HCT116 (cell line): ENCODE measurements at regions not wholly inside any gene's neighbourhood (a gene's known extent, or its start where the extent isn't known, plus 50 kb on each side); places are given as distances from the start of the nearest gene placed in this dataset.

ENCODE experiments used
- ATAC-seq: fragments of 200-7000 bp; cut with Tn5 transposase; 2 replicates; pipeline ENCODE4 v1.9.1; 2020; ENCODE audit warnings: mild to moderate bottlenecking, moderate library complexity
- BruUV-seq: library from RNA; stranded (reverse); fragments of 400-500 nt; replicated peaks from 2 replicates; lab custom pipeline; 2021; lab: Mats Ljungman, UMichigan
- CTCF ChIA-PET: fragments of 300-600 bp; sonication (Branson Sonifier 250); formaldehyde crosslinking; loops from one replicate; lab custom pipeline; 2021; ENCODE audit warnings: antibody characterized with exemption; lab: Charles Lee
- POLR2A ChIA-PET: fragments of 300-600, 350-600 bp; sonication (Branson Sonifier 250); formaldehyde crosslinking; loops from one replicate; lab custom pipeline; 2021; ENCODE audit warnings: antibody characterized with exemption; lab: Charles Lee
- RAD21 ChIA-PET, 2 experiments: fragments of 300-600 bp; sonication (Branson Sonifier 250); formaldehyde crosslinking; loops; one replicate each; lab custom pipeline; 2023; ENCODE audit warnings: low total read pairs in 2 of 2; ENCODE audit not compliant: uncharacterized antibody in 2 of 2, unreplicated experiment in 2 of 2, low non-redundant PET in 1 of 2; lab: Charles Lee
- DNase-seq: peaks from one replicate; pipeline ENCODE4 v3.0.0-alpha.2; 2010; ENCODE audit warnings: low read depth, low spot score
- H2AFZ ChIP-seq: fragments of 200-600 bp; shearing (Covaris generic), sonication (generic); 2 replicates; pipeline ENCODE4 v1.6.1; 2017; ENCODE audit warnings: low read depth, mixed run types, mixed read lengths, antibody characterized with exemption, low read length; ENCODE audit not compliant: poor library complexity, severe bottlenecking
- H3K27ac ChIP-seq: 2 replicates; pipeline ENCODE4 v1.5.1; 2012; ENCODE audit warnings: low read depth, low read length
- H3K27me3 ChIP-seq: fragments of 200-600 bp; sonication (generic); 2 replicates; pipeline ENCODE4 v1.6.1; 2016; ENCODE audit warnings: mixed run types, low read length, mixed read lengths; ENCODE audit not compliant: insufficient read depth
- H3K36me3 ChIP-seq, 2 experiments: fragments of 200-500 bp in 1 of 2; fragments of 200-600 bp in 1 of 2; sonication (Bioruptor generic) in 1 of 2; sonication (generic) in 1 of 2; 2 replicates each; pipeline versions ENCODE4 v1.5.1 to v1.6.1; 2014 to 2016; ENCODE audit warnings: low read length in 2 of 2, inconsistent platforms in 1 of 2, mixed read lengths in 1 of 2, mixed run types in 1 of 2; ENCODE audit not compliant: insufficient read depth in 2 of 2, control insufficient read depth in 1 of 2
- H3K4me1 ChIP-seq, 2 experiments: fragments of 200-600 bp in 1 of 2; sonication (generic) in 1 of 2; 2 replicates each; pipeline versions ENCODE4 v1.5.1 to v1.6.1; 2012 to 2017; ENCODE audit warnings: low read length in 2 of 2, inconsistent platforms in 1 of 2, mild to moderate bottlenecking in 1 of 2, mixed read lengths in 1 of 2, mixed run types in 1 of 2, moderate library complexity in 1 of 2; ENCODE audit not compliant: insufficient read depth in 2 of 2, control insufficient read depth in 1 of 2
- H3K4me2 ChIP-seq: fragments of 200-600 bp; sonication (generic); 2 replicates; pipeline ENCODE4 v1.6.1; 2017; ENCODE audit warnings: mixed run types, low read length, mixed read lengths
- H3K4me3 ChIP-seq, 2 experiments: fragments of 200-600 bp in 1 of 2; sonication (generic) in 1 of 2; replicated peaks in 1 of 2; 2 replicates each; pipeline ENCODE4 v1.5.1; 2011 to 2016; ENCODE audit warnings: low read length in 2 of 2, control low read depth in 1 of 2, low read depth in 1 of 2, mild to moderate bottlenecking in 1 of 2, mixed read lengths in 1 of 2, mixed run types in 1 of 2
- H3K79me2 ChIP-seq: fragments of 200-600 bp; sonication (generic); 2 replicates; pipeline ENCODE4 v1.6.1; 2017; ENCODE audit warnings: mild to moderate bottlenecking, mixed run types, low read length, moderate library complexity, mixed read lengths; ENCODE audit not compliant: insufficient read depth
- H3K9ac ChIP-seq: fragments of 200-600 bp; sonication (generic); 2 replicates; pipeline ENCODE4 v1.6.1; 2016; ENCODE audit warnings: low read length, mixed read lengths
- H3K9me2 ChIP-seq: fragments of 200-600 bp; sonication (generic), shearing (Covaris generic); 2 replicates; pipeline ENCODE4 v1.6.1; 2017; ENCODE audit warnings: mixed run types, mild to moderate bottlenecking, moderate library complexity; ENCODE audit not compliant: insufficient read depth
- H3K9me3 ChIP-seq, 2 experiments: fragments of 200-500 bp in 1 of 2; fragments of 200-600 bp in 1 of 2; sonication (Bioruptor generic) in 1 of 2; sonication (generic) in 1 of 2; 2 replicates each; pipeline ENCODE4 v1.6.1; 2014 to 2017; ENCODE audit warnings: low read length in 2 of 2, mixed read lengths in 2 of 2, inconsistent platforms in 1 of 2, low read depth in 1 of 2, mild to moderate bottlenecking in 1 of 2, mixed run types in 1 of 2, moderate library complexity in 1 of 2; ENCODE audit not compliant: control insufficient read depth in 1 of 2, insufficient read depth in 1 of 2
- H4K20me1 ChIP-seq: fragments of 200-600 bp; sonication (generic), shearing (Covaris generic); 2 replicates; pipeline ENCODE4 v1.6.1; 2017; ENCODE audit warnings: mixed run types, mild to moderate bottlenecking, moderate library complexity; ENCODE audit not compliant: insufficient read depth
- ATF3 ChIP-seq: IDR thresholded peaks from 2 replicates; pipeline ENCODE4 v1.6.1; 2012
- CBX3 ChIP-seq: IDR thresholded peaks from 2 replicates; pipeline ENCODE4 v1.6.1; 2012; ENCODE audit warnings: low read depth
- CEBPB ChIP-seq: IDR thresholded peaks from 2 replicates; pipeline ENCODE4 v1.6.1; 2012; ENCODE audit warnings: low read depth
- CTCF ChIP-seq, 3 experiments: fragments of 200-600 bp in 1 of 3; sonication (generic) in 1 of 3; IDR thresholded peaks in 2 of 3; conservative IDR thresholded peaks in 1 of 3; 2 replicates each; pipeline ENCODE4 v1.5.1; 2012 to 2017; ENCODE audit warnings: low read depth in 2 of 3, low read length in 2 of 3, antibody characterized with exemption in 1 of 3, borderline replicate concordance in 1 of 3, control low read depth in 1 of 3, mild to moderate bottlenecking in 1 of 3, mixed read lengths in 1 of 3, mixed run types in 1 of 3, moderate library complexity in 1 of 3; ENCODE audit not compliant: insufficient read depth in 1 of 3
- EGR1 ChIP-seq: IDR thresholded peaks from 2 replicates; pipeline ENCODE4 v1.6.1; 2012; ENCODE audit warnings: low read depth
- EZH2phosphoT487 ChIP-seq: fragments of 200-600 bp; IDR thresholded peaks from 2 replicates; pipeline ENCODE4 v1.6.1; 2018; ENCODE audit warnings: antibody characterized with exemption, borderline replicate concordance
- FOSL1 ChIP-seq: IDR thresholded peaks from 2 replicates; pipeline ENCODE4 v1.6.1; 2012; ENCODE audit warnings: low read depth
- JUND ChIP-seq: IDR thresholded peaks from 2 replicates; pipeline ENCODE4 v1.6.1; 2012
- MAX ChIP-seq: IDR thresholded peaks from 2 replicates; pipeline ENCODE4 v1.6.1; 2012
- POLR2A ChIP-seq: IDR thresholded peaks from 2 replicates; pipeline ENCODE4 v1.7.0; 2011; ENCODE audit warnings: borderline replicate concordance; ENCODE audit not compliant: insufficient read depth, insufficient read length; ENCODE audit errors: extremely low read depth
- POLR2AphosphoS5 ChIP-seq: IDR thresholded peaks from 2 replicates; pipeline ENCODE4 v1.6.1; 2011; ENCODE audit warnings: mild to moderate bottlenecking, low read depth, low read length, moderate library complexity
- RAD21 ChIP-seq: IDR thresholded peaks from 2 replicates; pipeline ENCODE4 v1.6.1; 2012; ENCODE audit warnings: low read depth, mild to moderate bottlenecking
- SRF ChIP-seq: IDR thresholded peaks from 2 replicates; pipeline ENCODE4 v1.6.1; 2012; ENCODE audit warnings: low read depth
- TCF7L2 ChIP-seq: IDR thresholded peaks from 2 replicates; pipeline ENCODE4 v1.7.0; 2011; ENCODE audit warnings: borderline replicate concordance, inconsistent platforms; ENCODE audit not compliant: insufficient read depth, insufficient read length; ENCODE audit errors: extremely low read depth
- YY1 ChIP-seq: IDR thresholded peaks from 2 replicates; pipeline ENCODE4 v1.6.1; 2011; ENCODE audit warnings: low read length, low read depth, moderate library complexity, mild to moderate bottlenecking; ENCODE audit not compliant: insufficient replicate concordance; ENCODE audit errors: extremely low read depth
- ZBTB33 ChIP-seq: IDR thresholded peaks from 2 replicates; pipeline ENCODE4 v1.6.1; 2011; ENCODE audit warnings: mild to moderate bottlenecking, low read length, moderate library complexity; ENCODE audit not compliant: insufficient replicate concordance; ENCODE audit errors: extremely low read depth
- ZNF274 ChIP-seq: fragments of 200-500 bp; sonication (Bioruptor generic); IDR thresholded peaks from 2 replicates; pipeline ENCODE4 v1.6.1; 2014; ENCODE audit warnings: mild to moderate bottlenecking, low read depth, low read length, inconsistent platforms
- intact Hi-C: fragments of 100-400 bp; cut with micrococcal nuclease; formaldehyde crosslinking; loops from 2 replicates; pipeline ENCODE4 v1.10.0; 2022

- TF ChIP-seq ZBTB33 (no peak), POLR2AphosphoS5 (no peak), ZNF274 (no peak), CBX3 (no peak), ATF3 (no peak), POLR2A (no peak), CTCF (IDR thresholded peaks at IDR 0.05 in 2 of 3, conservative IDR thresholded peaks at IDR 0.05 in 1 of 3; ENCODE audit: borderline replicate concordance in 1 of 3, insufficient read depth in 1 of 3, low read depth in 2 of 3, low read length in 2 of 3) (no peak)
Measured at GRCh38 chr20:22775256-22775655, 190.9 kb upstream of the FOXA2 start (continued).

- Histone ChIP-seq H3K27ac (no peak overlapping the region), H3K4me3 (peak overlapping the region in 1 of 2 experiments; percentile 22; a peak in 1 of 4 replicates), H3K79me2 (no peaks in the 10 kb centered on the region), H3K9me3 (no peaks in the 10 kb centered on the region), H3K4me2 (peak overlapping the region; percentile 54), H3K27me3 (peaks cover 5% of the 10 kb centered on the region; the same call in 1 of the 2 replicates), H3K9ac (no peak overlapping the region), H4K20me1 (no peaks in the 10 kb centered on the region), H3K36me3 (no peaks in the 10 kb centered on the region), H3K4me1 (peaks cover 0 to 30% of the 10 kb centered on the region in 2 experiments; a peak in 2 of 4 replicates), H2AFZ (no peak overlapping the region), H3K9me2 (no peaks in the 10 kb centered on the region)
- ATAC-seq (peak; percentile 72), DNase-seq (peak; percentile 21)
- POLR2A ChIA-PET, result no interaction called here
- CTCF ChIA-PET, result no interaction called here
- RAD21 ChIA-PET, result no interaction called here
- intact Hi-C loops, result no loop called here
- no TSS peak for BruUV-seq
- TF ChIP-seq CEBPB, result peak; percentile 56
- no peak for TF ChIP-seq POLR2A
- no peak for TF ChIP-seq POLR2AphosphoS5
- no peak for TF ChIP-seq ZNF274
- TF ChIP-seq RAD21, result no peak
- no peak for TF ChIP-seq EZH2phosphoT487
- no peak for TF ChIP-seq EGR1
- peak; percentile 32; the same call in 1 of the 2 replicates for TF ChIP-seq CBX3
- TF ChIP-seq MAX, result no peak
- TF ChIP-seq FOSL1, result peak; percentile 71; the same call in 1 of the 2 replicates
- TF ChIP-seq YY1, result no peak
- peak; percentile 50; the same call in 1 of the 2 replicates for TF ChIP-seq JUND
- no peak for TF ChIP-seq ZBTB33
- TF ChIP-seq SRF, result no peak
- no peak for TF ChIP-seq ATF3
- no peak for TF ChIP-seq TCF7L2
Measured at GRCh38 chr20:22775671-22776139, 191.3 kb upstream of the FOXA2 start.
